Stomach (tissue), 8 donors: ENCODE measurements at regions not wholly inside any gene's neighbourhood (a gene's known extent, or its start where the extent isn't known, plus 50 kb on each side); places are given as distances from the start of the nearest gene placed in this dataset.

Experiments used
- DNase-seq, 2 donors: peaks; one replicate each; pipeline versions ENCODE4 v3.0.0 to v3.0.0-alpha.2; 2013 to 2019
- H3K27ac ChIP-seq, 5 donors: fragments of 200-600 bp in 4 of 5; sonication (generic) in 4 of 5; one replicate each; pipeline ENCODE4 v1.5.1; 2013 to 2019; ENCODE audit warnings: mild to moderate bottlenecking in 1 of 5, moderate library complexity in 1 of 5
- H3K27me3 ChIP-seq, 3 donors: fragments of 200-600 bp; sonication (generic); one replicate each; pipeline ENCODE4 v1.5.1; 2017 to 2019; ENCODE audit warnings: mixed run types in 1 of 3
- H3K36me3 ChIP-seq, 4 donors: fragments of 200-600 bp; sonication (generic); 1 replicate in 3 of 4; 2 replicates in 1 of 4; pipeline ENCODE4 v1.5.1; 2016 to 2019
- H3K4me1 ChIP-seq, 4 donors: fragments of 200-600 bp; sonication (generic); one replicate each; pipeline ENCODE4 v1.5.1; 2016 to 2019
- H3K4me3 ChIP-seq, 4 donors: fragments of 200-600 bp; sonication (generic) in 3 of 4; one replicate each; pipeline ENCODE4 v1.5.1; 2016 to 2019; ENCODE audit warnings: mild to moderate bottlenecking in 1 of 4
- H3K9me3 ChIP-seq, 4 donors: fragments of 200-600 bp; sonication (generic); one replicate each; pipeline ENCODE4 v1.5.1; 2016 to 2019
- EP300 ChIP-seq: sonication (generic); formaldehyde crosslinking; IDR thresholded peaks from one replicate; pipeline ENCODE4 v1.6.1; 2017; ENCODE audit warnings: antibody characterized with exemption
- POLR2A ChIP-seq, 4 donors: fragments of 450-650 bp; IDR thresholded peaks; one replicate each; pipeline ENCODE4 v1.6.1; 2016; ENCODE audit warnings: antibody characterized with exemption in 4 of 4, control low read depth in 2 of 4, mild to moderate bottlenecking in 1 of 4, moderate library complexity in 1 of 4
- POLR2AphosphoS5 ChIP-seq, 3 donors: sonication (generic); formaldehyde crosslinking; IDR thresholded peaks; one replicate each; pipeline ENCODE4 v1.6.1; 2016; ENCODE audit warnings: antibody characterized with exemption in 3 of 3
- WGBS, 5 donors: extraction: QIAGEN DNeasy Blood & Tissue Kit in 3 of 5; methylation state at CpG; one replicate each; pipeline versions ENCODE4 v1.1.5 to v1.1.7; 2013 to 2018; 5-methylcytosine and 5-hydroxymethylcytosine counted together
- intact Hi-C: fragments of 100-400 bp; cut with DNase I; formaldehyde crosslinking; loops from one replicate; pipeline ENCODE4 v1.15.1; 2023; ENCODE audit warnings: low total_unique reads
- TF ChIP-seq, protein P1 (sequence below), 7 experiments: fragments of 450-650 bp in 4 of 7; fragments of 200-600 bp in 3 of 7; sonication (generic) in 3 of 7; IDR thresholded peaks; one replicate each; pipeline ENCODE4 v1.5.1; 2016 to 2019; ENCODE audit warnings: antibody characterized with exemption in 7 of 7, control low read depth in 2 of 7, mild to moderate bottlenecking in 1 of 7
- donor health status: healthy with polysubstance abuse.
- donor health status: Bipolar disorder and iron deficiency.
- donor health status: healthy.

DNA sequence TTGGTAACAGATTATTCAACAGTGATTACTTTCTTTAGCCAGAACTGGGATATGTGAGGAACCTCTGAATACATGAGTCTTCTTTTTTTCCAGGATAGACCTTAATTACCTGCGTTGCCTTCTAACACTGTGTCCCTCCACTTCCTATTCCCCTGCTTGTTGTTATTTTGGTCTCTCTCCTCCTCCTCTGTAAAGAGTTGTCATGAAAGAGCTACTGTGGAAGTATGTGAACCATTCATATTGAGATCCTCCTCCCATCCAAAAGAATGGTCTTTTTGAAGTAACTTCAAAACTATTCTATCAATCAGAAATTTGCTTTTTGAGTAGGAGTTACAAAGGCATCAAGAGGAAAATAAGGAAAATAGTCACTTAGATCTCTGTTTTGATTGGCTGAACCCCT lies 420.0 kb upstream of the TENM3 start:
- no peaks in the 10 kb centered on the region for H3K36me3 ChIP-seq
- no peaks in the 10 kb centered on the region for H3K9me3 ChIP-seq
- H3K4me1 ChIP-seq: peaks cover 6 to 20% (median 13%) of the 10 kb centered on the region in 4 donors
- no peaks in the 10 kb centered on the region for H3K27me3 ChIP-seq
- TF ChIP-seq POLR2A (IDR thresholded peaks at IDR 0.05) (no peak), POLR2AphosphoS5 (IDR thresholded peaks at IDR 0.05) (no peak), EP300 (no peak)
- TF ChIP-seq, protein P1, sequence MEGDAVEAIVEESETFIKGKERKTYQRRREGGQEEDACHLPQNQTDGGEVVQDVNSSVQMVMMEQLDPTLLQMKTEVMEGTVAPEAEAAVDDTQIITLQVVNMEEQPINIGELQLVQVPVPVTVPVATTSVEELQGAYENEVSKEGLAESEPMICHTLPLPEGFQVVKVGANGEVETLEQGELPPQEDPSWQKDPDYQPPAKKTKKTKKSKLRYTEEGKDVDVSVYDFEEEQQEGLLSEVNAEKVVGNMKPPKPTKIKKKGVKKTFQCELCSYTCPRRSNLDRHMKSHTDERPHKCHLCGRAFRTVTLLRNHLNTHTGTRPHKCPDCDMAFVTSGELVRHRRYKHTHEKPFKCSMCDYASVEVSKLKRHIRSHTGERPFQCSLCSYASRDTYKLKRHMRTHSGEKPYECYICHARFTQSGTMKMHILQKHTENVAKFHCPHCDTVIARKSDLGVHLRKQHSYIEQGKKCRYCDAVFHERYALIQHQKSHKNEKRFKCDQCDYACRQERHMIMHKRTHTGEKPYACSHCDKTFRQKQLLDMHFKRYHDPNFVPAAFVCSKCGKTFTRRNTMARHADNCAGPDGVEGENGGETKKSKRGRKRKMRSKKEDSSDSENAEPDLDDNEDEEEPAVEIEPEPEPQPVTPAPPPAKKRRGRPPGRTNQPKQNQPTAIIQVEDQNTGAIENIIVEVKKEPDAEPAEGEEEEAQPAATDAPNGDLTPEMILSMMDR (IDR thresholded peaks at IDR 0.05): no peak
- intact Hi-C loops: no loop called here
- no peak overlapping the region for H3K4me3 ChIP-seq
- 48 to 81% (median 68%) methylated on average over 1 of the region's 1 CpG for WGBS, 5 donors
- no peak for DNase-seq
- H3K27ac ChIP-seq: no peak overlapping the region

DNA sequence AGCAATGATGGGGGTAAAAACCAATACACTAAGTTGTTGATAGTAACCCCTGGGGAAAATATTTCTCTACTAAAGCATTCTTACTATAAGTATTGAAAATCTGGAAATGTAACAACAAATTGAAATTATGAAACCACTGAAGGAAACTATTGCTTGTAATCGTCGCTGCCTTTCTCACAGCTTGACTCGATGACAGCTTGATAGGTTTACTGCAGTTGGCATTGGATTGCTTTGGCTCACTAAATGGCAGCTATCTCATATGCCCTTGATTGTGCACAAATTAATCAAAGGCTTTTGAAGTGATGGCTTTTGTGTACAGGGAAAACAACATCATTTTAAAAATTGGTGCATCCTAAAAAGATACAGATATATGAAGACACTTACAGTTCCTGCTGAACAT lies 419.6 kb upstream of the TENM3 start:
- Histone ChIP-seq H3K4me1 (peaks cover 6 to 20% (median 13%) of the 10 kb centered on the region in 4 donors), H3K27ac (no peak overlapping the region), H3K9me3 (no peaks in the 10 kb centered on the region), H3K27me3 (no peaks in the 10 kb centered on the region), H3K36me3 (no peaks in the 10 kb centered on the region), H3K4me3 (no peak overlapping the region)
- TF ChIP-seq, protein P1 (IDR thresholded peaks at IDR 0.05): no peak
- TF ChIP-seq EP300 (no peak), POLR2A (IDR thresholded peaks at IDR 0.05) (no peak), POLR2AphosphoS5 (IDR thresholded peaks at IDR 0.05) (no peak)
- intact Hi-C loops: no loop called here
- 85 to 95% (median 91%) methylated on average over 3 of the region's 3 CpGs for WGBS, 5 donors
- no peak for DNase-seq

DNA sequence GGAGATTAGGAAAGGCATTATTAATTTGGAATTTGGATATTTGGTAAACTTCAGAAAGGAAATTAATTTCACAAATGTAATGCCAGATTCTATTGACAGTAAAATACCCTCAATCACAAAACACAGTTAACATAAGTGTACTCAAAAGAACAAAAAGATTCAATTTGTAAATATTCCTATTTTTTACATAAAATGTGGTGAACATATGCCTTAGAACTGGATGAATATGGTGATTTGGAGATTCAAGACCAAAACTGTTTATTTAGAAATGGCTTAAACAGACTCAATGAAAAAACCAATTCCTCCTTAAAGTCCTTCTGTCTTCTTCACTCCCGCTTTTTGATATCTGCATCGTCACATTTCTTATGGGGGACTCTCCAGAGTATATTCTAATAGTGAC lies 417.6 kb upstream of the TENM3 start:
- 72 to 90% (median 84%) methylated on average over 2 of the region's 2 CpGs for WGBS, 5 donors
- no peak overlapping the region for H3K4me3 ChIP-seq
- DNase-seq: no peak
- intact Hi-C loops: no loop called here
- no peaks in the 10 kb centered on the region for H3K36me3 ChIP-seq
- H3K9me3 ChIP-seq: no peaks in the 10 kb centered on the region
- H3K27ac ChIP-seq: no peak overlapping the region
- H3K4me1 ChIP-seq: peaks cover 6 to 19% (median 13%) of the 10 kb centered on the region in 4 donors
- no peak for TF ChIP-seq EP300
- no peak for TF ChIP-seq POLR2AphosphoS5 (IDR thresholded peaks at IDR 0.05)
- TF ChIP-seq, protein P1 (IDR thresholded peaks at IDR 0.05): no peak
- no peak for TF ChIP-seq POLR2A (IDR thresholded peaks at IDR 0.05)
- no peaks in the 10 kb centered on the region for H3K27me3 ChIP-seq

DNA sequence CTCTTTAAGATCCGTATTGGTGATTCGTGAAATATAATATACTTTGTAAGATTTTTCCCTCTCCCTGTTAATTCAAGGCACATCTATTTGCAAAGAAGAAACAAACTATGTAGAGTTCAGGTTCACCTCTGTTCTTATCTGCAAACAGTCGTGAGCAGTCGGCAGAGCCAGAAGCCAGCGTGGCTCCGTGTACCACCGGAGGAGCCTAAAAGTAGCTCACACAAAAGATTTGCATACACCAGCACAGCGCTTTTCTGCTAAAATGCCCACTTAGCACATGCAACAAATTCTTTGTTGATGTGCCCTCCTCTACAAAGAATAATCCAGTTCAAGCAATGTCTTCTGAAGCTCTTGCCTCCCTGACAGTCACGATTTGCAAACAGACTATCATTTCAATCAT lies 416.0 kb upstream of the TENM3 start:
- no peaks in the 10 kb centered on the region for H3K36me3 ChIP-seq
- intact Hi-C loops: no loop called here
- no peak for TF ChIP-seq POLR2AphosphoS5 (IDR thresholded peaks at IDR 0.05)
- no peak for TF ChIP-seq POLR2A (IDR thresholded peaks at IDR 0.05)
- TF ChIP-seq, protein P1 (IDR thresholded peaks at IDR 0.05): no peak
- TF ChIP-seq EP300: no peak
- H3K4me3 ChIP-seq: no peak overlapping the region
- H3K27me3 ChIP-seq: no peaks in the 10 kb centered on the region
- DNase-seq: no peak
- H3K4me1 ChIP-seq: peaks cover 0 to 3% (median 1%) of the 10 kb centered on the region in 4 donors
- 47 to 61% (median 53%) methylated on average over 9 of the region's 9 CpGs for WGBS, 5 donors
- no peaks in the 10 kb centered on the region for H3K9me3 ChIP-seq
- no peak overlapping the region for H3K27ac ChIP-seq
